ENCODE measurements at regions not wholly inside any gene's neighbourhood (a gene's known extent, or its start where the extent isn't known, plus 50 kb on each side); places are given as distances from the start of the nearest gene placed in this dataset.

- TF ChIP-seq, protein P1, sequence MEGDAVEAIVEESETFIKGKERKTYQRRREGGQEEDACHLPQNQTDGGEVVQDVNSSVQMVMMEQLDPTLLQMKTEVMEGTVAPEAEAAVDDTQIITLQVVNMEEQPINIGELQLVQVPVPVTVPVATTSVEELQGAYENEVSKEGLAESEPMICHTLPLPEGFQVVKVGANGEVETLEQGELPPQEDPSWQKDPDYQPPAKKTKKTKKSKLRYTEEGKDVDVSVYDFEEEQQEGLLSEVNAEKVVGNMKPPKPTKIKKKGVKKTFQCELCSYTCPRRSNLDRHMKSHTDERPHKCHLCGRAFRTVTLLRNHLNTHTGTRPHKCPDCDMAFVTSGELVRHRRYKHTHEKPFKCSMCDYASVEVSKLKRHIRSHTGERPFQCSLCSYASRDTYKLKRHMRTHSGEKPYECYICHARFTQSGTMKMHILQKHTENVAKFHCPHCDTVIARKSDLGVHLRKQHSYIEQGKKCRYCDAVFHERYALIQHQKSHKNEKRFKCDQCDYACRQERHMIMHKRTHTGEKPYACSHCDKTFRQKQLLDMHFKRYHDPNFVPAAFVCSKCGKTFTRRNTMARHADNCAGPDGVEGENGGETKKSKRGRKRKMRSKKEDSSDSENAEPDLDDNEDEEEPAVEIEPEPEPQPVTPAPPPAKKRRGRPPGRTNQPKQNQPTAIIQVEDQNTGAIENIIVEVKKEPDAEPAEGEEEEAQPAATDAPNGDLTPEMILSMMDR (IDR thresholded peaks at IDR 0.05; ENCODE audit: control insufficient read depth, insufficient read depth, low read depth, low read length, missing control alignments): no peak
- no peak for DNase-seq (ENCODE audit: low read depth)
- H3K4me3 ChIP-seq (ENCODE audit: control insufficient read depth, low read depth, low read length): no peak overlapping the region
Observed at GRCh38 chr12:93032758-93033157, 103.7 kb upstream of the EEA1 start.

DNA sequence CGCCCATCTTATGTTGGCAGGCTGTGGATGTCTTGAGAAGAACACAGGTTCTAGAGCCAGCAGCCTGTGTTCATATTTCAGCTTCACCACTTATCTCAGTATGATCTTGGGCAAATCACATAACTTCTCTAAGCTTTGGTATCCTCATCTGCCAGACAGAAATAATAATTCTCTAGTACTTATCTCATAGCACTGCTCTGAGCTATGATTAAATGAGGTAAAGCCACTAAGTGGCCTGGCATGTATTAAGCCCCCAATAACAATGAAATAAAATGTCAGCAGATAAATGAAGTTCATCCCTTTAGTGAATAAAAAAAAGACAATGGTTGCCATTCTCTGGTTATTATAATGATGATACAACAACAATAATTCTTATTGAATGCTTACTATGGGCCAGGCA is 104.9 kb upstream of the EEA1 start:
- TF ChIP-seq, protein P1 (IDR thresholded peaks at IDR 0.05; ENCODE audit: control insufficient read depth, insufficient read depth, low read depth, low read length, missing control alignments): no peak
- DNase-seq (ENCODE audit: low read depth): no peak
- no peak overlapping the region for H3K4me3 ChIP-seq (ENCODE audit: control insufficient read depth, low read depth, low read length)

GRCh38 chr12:93039062-93039461 is 110.0 kb upstream of the EEA1 start:
- TF ChIP-seq, protein P1 (IDR thresholded peaks at IDR 0.05; ENCODE audit: control insufficient read depth, insufficient read depth, low read depth, low read length, missing control alignments): no peak
- no peak for DNase-seq (ENCODE audit: low read depth)
- no peak overlapping the region for H3K4me3 ChIP-seq (ENCODE audit: control insufficient read depth, low read depth, low read length)

DNA sequence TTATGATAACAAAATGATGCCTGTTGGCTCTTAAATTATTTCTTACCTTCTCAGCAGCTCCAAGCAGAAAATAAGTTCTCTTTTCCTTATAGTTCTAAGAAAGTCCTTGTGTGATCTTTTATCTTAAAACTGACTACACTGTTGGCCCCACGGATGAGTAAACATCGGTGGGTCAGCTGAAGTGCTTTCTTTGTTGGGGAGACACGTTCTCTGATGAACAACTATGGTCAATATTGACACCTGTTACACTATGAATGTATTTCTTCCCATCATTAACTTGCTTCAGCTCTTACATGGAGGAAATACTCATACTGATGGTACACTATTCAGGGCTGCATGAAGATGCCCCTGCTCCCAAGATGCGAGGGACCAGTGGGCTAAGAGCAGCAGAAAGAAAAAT is 110.8 kb upstream of the EEA1 start:
- H3K4me3 ChIP-seq (ENCODE audit: control insufficient read depth, low read depth, low read length): no peak overlapping the region
- no peak for DNase-seq (ENCODE audit: low read depth)
- TF ChIP-seq, protein P1 (IDR thresholded peaks at IDR 0.05; ENCODE audit: control insufficient read depth, insufficient read depth, low read depth, low read length, missing control alignments): no peak

GRCh38 chr12:93040367-93040766 is 111.3 kb upstream of the EEA1 start:
- DNase-seq (ENCODE audit: low read depth): no peak
- TF ChIP-seq, protein P1 (IDR thresholded peaks at IDR 0.05; ENCODE audit: control insufficient read depth, insufficient read depth, low read depth, low read length, missing control alignments): no peak

DNA sequence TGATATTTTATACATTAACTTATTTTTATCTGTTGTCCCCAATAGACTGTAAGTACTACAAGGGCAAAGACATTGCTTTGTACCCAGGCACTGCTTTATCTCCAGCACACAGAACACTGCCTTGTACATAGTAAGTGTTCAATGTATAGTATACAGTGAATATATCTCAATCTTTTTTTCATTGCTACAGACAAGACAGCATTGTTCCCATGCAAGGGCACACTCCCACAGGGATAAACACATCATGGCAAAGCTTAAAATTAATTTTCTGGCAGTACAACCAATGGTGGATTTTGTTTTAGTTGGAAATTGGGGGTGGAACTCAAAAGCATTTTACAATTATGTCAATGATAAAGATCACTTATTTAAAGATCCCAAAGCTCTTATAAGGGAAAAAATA is 112.3 kb upstream of the EEA1 start:
- no peak for DNase-seq (ENCODE audit: low read depth)
- no peak overlapping the region for H3K4me3 ChIP-seq (ENCODE audit: control insufficient read depth, low read depth, low read length)
- TF ChIP-seq, protein P1 (IDR thresholded peaks at IDR 0.05; ENCODE audit: control insufficient read depth, insufficient read depth, low read depth, low read length, missing control alignments): no peak

More at GRCh38 chr12:93040367-93040766, 111.3 kb upstream of the EEA1 start:
- no peak overlapping the region for H3K4me3 ChIP-seq (ENCODE audit: control insufficient read depth, low read depth, low read length)

DNA sequence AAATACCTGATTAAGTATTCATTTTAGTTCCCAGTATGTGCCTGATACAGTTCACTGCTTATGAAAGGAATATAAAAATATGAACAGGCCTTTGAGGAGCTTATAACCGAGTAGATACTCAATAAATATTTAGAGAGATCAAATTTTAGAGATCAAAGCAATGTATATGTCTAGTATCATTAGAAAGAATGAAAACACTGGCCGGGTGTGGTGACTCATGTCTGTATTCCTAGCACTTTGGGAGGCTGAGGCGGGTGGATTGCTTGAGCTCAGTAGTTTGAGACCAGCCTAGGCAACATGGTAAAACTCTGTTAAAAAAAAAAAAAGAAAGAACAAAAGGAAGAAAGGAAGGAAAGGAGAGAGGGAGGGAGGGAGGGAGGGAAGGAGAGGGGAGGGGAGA is 113.2 kb upstream of the EEA1 start:
- TF ChIP-seq, protein P1 (IDR thresholded peaks at IDR 0.05; ENCODE audit: control insufficient read depth, insufficient read depth, low read depth, low read length, missing control alignments): no peak
- no peak overlapping the region for H3K4me3 ChIP-seq (ENCODE audit: control insufficient read depth, low read depth, low read length)
- DNase-seq (ENCODE audit: low read depth): no peak
